HG02588 (cell line): ENCODE measurements at regions not wholly inside any gene's neighbourhood (a gene's known extent, or its start where the extent isn't known, plus 50 kb on each side); places are given as distances from the start of the nearest gene placed in this dataset.
A peak's percentile ranks its signal among the peaks of the same experiment; 100 is the strongest.

Source experiments
- ATAC-seq: cut with Tn5 transposase; IDR thresholded peaks from one replicate; pipeline ENCODE4 v1.9.1; 2021; ENCODE audit warnings: mild to moderate bottlenecking, moderate library complexity; ENCODE audit not compliant: unreplicated experiment

DNA sequence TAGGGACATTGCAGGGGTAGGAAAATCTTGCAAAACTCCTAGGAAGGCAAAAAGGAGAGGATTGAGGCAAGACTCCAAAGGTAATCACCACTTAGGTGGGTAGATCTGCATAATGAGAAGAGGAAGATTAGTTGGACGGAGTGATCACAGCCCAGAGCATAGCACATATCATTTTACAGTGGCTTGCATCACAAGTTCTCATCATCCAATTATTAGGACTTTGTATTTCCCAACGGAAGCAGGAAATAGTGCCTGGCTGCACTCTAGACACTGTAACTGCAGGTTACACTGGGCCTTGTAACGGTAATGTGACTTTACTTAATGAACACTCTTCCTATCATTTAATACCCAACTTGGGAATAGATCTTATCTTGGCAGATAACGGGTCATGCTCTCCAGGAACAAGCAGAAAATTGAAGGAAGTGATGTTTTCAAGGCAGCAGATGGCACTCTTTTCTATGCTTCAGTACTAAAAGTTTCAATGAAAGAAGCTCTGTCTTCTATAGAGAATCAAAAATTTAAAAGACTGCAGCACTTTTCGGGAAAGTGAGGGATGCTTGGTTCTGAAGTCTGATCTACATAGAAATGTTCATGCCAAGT, 101.9 kb upstream of the KCNMB2 start:
- ATAC-seq, result no peak

GRCh38 chr3:178435575-178435974, 100.7 kb upstream of the KCNMB2 start:
- no peak for ATAC-seq

DNA sequence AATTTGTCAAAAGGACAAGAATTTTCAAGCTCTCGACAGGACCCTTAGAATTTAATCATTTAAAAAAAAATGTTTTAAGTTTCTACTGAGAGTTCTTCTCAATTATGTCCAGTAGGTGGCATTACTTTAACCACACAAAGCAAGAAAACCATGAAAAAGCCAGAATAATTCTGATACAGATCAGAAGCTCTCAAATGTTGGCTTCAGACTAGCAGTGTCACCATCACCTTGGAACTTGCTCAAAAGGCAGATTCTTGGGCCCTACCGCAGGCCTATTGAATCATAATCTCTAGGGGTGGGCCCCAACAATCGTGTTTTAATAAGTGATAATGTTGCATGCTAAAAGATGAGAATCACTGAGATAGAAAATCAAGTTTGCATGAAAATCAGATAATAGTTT, 99.5 kb upstream of the KCNMB2 start:
- ATAC-seq, result no peak

- ATAC-seq, result no peak
Measured at GRCh38 chr3:178437236-178437635, 99.0 kb upstream of the KCNMB2 start.

GRCh38 chr3:178439504-178439903, 96.7 kb upstream of the KCNMB2 start:
- peak; percentile 52 for ATAC-seq

DNA sequence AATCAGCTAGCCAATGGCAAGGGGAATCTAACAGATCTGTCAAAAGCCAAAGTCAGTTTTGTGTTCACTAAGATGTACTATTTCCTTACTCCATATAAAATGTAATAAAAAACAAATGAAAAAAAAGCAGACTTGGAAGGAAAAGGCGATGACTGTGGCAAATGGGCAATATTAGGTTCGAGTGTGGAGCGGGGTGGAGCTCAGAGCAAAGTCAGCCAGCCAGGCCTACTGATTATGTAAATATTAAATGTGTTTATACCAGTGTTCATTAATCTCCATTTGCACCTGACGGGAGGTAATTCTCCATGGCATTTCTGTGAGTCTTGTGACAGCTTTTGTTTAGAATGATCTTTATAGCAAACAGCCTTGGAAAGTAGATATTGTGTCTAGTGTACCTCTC, 96.2 kb upstream of the KCNMB2 start:
- no peak for ATAC-seq

GRCh38 chr3:178443634-178444033, 92.6 kb upstream of the KCNMB2 start:
- no peak for ATAC-seq

DNA sequence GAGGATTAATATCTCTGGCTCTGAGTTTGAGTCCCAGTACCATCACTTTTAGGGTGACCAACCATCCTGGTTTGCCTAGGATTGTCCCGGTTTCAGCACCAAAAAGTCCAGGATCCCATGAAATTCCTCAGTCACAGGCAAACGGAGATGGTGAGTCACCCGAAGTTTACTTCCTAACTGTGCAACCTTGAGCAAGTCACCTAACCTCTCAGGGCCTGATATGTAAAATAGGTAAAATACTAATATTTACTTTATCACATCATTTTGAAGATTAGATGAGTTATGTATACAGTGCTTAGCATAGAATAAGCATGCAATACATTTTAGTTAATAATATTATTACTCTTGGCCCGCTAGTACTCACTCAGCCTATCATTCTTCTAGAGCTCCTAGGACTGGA, 91.1 kb upstream of the KCNMB2 start:
- ATAC-seq, result no peak

GRCh38 chr3:178446059-178446458, 90.2 kb upstream of the KCNMB2 start:
- no peak for ATAC-seq

- ATAC-seq, result no peak
Measured at GRCh38 chr3:178450476-178450875, 85.8 kb upstream of the KCNMB2 start.

GRCh38 chr3:178451799-178452198, 84.4 kb upstream of the KCNMB2 start:
- ATAC-seq, result no peak

DNA sequence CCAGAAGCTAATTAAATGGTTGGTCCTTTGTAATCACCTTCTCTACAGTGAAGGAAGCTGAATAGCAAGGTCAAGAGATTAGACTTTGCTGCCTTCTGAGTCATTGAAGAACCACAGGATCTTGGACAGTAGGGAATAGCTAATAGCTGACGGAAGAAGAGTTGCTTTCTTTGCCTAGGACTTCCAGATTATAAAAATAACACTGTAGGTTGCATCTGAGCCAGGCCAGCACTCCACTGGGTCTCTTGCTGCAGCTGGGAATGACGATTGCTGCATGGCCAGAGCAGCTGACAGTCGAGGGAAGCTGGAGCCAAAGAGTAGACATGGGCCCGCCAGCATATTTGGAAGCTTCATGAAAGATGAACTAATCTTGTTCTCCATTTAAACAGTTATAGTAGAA, 81.5 kb upstream of the KCNMB2 start:
- no peak for ATAC-seq

DNA sequence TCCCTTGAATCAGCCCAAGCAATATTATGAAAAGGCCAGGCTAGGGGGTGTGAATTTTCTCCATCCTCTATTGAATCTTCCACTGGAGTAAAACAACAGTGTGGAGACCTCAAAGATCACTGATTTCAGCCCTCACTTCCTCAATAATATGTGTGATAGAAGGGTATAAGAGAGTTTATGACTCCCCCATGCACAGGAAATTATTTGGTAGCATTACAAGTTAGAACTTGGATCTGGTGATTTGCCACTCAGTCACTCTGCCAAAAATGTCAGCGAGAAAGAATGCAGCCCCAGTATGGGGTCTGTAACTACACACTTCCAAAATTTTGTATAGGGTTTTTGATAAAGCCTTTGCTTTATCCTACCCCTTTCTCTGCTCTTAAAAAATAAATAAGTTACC, 81.0 kb upstream of the KCNMB2 start:
- no peak for ATAC-seq

DNA sequence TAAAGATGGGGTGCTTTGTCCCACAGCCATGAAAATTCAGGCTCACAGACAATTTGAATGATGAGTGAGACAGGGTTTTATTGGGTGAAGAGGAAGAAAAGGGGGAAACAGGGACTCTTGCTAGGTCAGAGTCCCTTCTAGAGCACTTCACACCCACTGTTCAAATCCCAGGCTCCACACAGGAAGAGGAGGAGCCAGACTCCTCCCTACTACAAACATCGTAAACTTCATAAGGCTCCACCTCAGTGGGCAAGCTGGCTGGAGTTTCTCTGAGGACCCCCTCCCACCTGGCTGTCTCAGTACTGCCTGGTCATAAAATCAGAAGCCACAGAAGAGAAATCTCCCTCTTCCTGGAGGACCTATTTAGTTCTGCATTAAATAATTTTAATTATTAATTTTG, 80.3 kb upstream of the KCNMB2 start:
- ATAC-seq, result no peak

- ATAC-seq, result no peak
Measured at GRCh38 chr3:178456621-178457285, 79.5 kb upstream of the KCNMB2 start.

- no peak for ATAC-seq
Measured at GRCh38 chr3:178457511-178457910, 78.7 kb upstream of the KCNMB2 start.

- no peak for ATAC-seq
Measured at GRCh38 chr3:178458313-178459037, 77.8 kb upstream of the KCNMB2 start.

GRCh38 chr3:178459038-178459410, 77.2 kb upstream of the KCNMB2 start:
- no peak for ATAC-seq

DNA sequence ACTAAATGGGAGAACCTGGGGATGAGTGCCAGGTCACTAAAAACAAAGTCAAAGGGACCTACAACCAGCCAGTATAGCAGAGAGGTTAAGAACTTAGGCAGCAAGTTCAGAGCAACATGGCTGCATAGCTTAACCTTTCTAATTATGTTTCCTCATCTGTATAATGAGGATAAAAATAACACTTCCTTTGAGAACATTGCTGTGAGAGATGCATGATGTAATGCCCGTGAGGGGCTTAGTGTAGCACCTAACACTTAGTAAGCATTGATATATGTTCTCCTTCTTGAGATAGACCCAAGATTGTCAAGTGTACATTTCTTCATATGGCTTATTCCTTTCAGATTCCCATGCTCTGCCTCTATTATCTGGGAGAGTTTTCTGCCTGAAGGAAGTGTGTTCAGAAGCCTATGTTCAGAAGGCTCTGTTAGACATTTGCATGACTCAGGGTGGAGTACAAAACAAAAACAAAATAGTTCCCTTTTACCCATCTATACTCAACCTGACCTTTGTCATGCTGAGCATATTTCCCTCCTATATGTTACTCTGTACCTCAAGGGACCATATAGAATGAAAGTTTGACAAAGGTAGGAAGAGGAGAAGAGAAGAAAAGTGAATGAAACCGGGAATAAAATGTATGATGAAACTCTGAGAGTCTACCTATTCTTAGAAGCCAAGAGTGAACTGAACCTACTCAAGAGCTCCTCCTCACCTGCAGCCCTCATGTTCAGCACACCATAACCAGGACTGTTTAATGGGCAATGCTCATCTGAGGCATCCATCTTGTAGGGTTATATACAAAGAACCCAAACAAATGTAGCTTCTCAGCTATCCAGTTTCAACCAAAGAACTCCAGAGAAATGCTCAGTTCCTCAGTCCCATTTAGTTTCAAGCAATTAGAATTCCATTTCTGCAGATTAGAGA, 70.7 kb upstream of the KCNMB2 start:
- ATAC-seq, result peak; percentile 51

DNA sequence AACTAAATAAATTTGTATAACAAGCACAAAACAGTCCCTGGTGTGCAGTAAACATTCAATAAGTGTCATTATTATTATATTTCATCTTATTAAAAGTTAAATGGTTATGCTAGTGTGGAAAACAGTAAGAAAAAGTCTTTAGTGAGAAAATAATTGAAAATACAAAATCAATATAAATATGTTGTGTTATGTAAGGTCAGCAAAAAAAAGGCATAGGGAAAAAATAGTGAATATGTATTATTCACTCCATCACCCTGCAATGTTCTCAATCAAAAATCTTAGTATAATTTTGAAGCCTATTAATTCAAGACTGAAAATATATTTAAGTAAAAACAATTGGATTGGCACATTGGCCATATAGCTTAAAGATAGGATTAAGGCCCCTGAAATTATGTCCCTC, 63.3 kb upstream of the KCNMB2 start:
- no peak for ATAC-seq

- no peak for ATAC-seq
Measured at GRCh38 chr3:178474526-178474925, 61.7 kb upstream of the KCNMB2 start.
